Putamen (tissue), 1 donor: ENCODE measurements at regions not wholly inside any gene's neighbourhood (a gene's known extent, or its start where the extent isn't known, plus 50 kb on each side); places are given as distances from the start of the nearest gene placed in this dataset.
"Not testable (repeated sequence)": the region's sequence is repeated elsewhere in the genome, so short reads cannot be mapped to it uniquely, and the experiment has no call there.

Source experiments
- DNase-seq: peaks from one replicate; pipeline ENCODE4 v3.0.0-alpha.2; 2016; ENCODE audit warnings: low spot score

DNA sequence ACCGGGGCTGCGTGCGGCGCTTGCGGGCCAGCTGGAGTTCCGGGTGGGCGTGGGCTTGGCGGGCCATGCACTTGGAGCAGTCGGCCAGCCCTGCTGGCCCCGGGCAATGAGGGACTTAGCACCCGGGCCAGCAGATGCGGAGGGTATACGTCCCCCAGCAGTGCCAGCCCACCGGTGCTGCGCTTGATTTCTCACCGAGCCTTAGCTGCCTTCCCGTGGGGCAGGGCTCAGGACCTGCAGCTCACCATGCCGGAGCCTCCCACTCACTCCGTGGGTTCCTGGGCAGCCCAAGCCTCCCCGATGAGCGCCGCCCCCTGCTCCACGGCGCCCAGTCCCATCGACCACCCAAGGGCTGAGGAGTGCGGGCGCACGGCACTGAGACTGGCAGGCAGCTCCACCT is 51.4 kb upstream of the INPP4B start:
- DNase-seq, result not testable (repeated sequence)

DNA sequence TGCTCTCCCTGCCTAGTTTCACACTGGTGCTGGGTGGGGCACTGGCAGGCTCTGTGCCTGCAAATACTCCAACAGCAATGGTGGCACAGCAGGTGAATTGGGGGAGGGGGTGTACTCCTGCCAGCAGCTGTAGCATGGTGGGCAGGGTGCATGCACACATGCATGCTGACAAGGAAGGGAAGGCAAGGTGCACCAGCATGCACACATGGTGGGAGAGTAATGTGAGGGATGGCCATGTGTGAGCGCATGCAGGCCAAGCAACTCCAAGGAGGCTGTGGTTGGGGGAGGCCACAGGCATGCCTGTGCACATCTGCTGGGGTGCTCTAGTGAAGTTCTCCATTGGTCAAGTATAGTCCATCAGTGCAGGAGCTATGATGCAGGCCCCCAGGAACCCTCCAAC is 54.5 kb upstream of the INPP4B start:
- DNase-seq, result no peak

DNA sequence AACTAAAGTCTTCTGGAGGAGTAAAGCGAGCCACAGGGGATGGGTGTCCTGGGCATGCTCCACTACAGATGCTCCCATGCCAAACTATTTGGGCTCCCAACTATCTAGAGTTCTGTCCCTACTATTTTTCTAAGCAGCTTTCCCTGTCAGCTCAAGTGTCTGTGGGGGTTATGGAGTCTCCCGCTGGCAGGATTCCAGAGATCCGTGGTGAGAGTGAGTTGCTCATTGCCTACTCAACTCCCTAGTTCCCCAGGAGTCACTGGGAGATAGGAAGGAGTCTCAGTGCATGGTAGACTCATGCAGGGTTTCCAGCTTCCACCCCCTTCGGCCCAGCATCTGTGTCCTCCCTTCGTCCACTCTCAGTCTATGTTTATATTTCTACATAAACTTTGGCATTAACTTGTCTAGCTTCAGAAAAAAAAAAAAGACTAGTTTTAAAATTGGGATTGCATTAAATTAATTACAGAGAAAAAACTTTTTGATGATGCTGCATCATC is 55.1 kb upstream of the INPP4B start:
- DNase-seq, result no peak

DNA sequence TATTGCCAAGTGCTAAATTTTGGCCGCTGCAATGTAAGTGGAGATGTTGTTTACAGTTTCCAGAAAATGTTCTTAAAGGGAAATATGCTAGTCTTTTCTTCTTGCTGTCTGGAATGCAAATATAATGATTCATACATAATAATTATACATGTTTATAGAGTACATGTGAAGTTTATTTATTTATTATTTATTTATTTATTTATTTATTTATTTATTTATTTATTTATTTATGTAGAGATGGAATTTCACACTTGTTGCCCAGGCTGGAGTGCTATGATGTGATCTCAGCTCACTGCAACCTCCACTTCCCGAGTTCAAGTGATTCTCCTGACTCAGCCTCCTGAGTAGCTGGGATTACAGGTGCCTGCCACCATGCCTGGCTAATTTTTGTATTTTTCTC is 57.5 kb upstream of the INPP4B start:
- DNase-seq, result not testable (repeated sequence)

DNA sequence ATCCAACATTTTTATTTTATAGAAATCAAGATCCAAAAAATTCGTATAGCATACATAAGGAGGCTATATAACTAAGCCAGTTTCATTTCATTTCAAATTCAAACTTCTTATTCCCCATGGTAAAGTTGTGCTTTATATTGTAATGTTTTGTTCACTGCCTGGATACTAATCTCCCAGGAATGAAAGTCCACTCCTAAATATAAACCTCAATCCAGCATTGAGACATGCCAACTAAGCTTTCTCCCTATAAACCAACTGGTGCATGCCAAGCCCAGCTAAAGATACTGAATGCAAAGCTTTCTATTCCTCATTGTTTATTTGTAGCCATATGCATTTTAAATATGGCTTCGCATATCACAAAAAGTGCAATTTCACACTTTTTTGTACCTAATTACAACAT is 63.8 kb upstream of the INPP4B start:
- DNase-seq, result no peak

DNA sequence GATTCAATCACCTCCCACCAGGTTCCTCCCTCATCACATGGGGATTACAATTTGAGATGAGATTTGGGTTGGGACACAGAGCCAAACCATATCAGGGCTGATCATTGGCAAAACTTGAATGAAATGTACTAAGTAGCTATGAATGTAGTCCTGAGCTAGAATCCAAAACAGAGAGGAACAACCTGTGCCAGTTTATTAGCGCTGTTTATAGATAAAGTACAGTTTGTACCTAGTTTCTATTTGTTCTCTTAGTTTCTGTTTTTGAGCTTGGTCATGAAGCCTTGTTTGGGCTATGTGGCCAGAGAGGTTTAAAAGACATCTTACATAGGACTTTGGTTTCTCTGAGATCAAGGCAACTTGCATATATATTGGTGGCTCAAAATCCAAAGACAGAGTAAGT is 66.9 kb upstream of the INPP4B start:
- DNase-seq, result no peak

DNA sequence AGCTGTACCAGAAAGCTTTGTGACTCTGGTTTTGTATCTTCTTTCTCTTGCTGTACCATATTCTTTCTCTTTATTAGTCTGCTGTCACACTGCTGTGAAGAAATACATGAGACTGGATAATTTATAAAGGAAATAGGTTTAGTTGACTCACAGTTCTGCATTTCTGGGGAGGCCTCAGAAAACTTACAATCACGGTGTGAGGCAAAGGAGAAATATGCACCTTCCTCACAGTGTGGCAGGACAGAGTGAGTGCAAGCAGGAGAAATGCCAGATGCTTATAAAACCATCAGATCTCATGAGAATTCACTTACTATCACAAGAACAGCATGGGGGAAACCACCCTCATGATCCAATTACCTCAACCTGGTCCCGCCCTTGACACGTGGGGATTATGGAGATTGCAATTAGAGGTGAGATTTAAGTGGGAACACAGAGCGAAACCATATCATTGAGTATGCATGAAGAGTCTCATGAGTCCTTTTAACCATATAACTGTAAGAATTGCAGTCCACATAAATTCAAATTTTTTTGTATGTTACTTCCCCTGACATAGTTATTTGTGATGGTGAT is 67.4 kb upstream of the INPP4B start:
- DNase-seq, result no peak

DNA sequence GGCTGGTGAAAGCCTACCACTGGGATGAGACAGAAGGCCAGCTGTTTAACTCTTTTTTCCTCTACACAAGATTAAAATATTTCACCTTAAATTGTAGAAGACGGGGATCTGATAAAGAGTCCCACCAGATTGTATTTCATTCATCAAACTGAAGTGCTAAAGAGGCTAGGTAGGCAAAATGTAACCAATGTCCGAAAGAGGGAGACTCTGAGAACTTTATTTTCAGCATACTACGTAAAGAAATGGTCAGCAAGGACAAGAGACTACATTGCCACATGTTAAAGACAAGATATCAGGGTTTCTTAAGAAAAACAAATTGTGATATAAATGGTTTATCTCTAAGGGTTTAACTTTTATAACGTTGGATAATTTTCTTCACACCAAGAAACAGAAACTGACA is 71.6 kb upstream of the INPP4B start:
- no peak for DNase-seq

DNA sequence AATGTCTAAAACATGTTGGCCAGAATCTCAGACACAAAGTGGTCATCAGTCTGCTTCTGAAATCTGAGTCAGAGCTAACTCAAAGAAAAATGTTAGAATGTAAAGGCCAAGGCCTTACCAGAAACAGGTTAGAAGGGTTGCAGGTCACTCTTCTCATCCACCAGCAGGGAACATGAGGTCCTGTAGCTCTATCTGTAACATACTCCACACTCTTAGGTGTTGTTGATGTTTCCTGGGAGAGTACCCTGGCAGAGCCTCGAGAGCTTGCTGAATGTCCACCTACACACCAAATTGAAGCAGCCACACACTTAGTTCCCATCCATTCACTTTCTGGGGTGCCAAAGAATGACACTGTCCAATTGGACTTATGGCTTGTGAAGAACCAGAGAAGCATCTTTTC is 76.6 kb upstream of the INPP4B start:
- no peak for DNase-seq

DNA sequence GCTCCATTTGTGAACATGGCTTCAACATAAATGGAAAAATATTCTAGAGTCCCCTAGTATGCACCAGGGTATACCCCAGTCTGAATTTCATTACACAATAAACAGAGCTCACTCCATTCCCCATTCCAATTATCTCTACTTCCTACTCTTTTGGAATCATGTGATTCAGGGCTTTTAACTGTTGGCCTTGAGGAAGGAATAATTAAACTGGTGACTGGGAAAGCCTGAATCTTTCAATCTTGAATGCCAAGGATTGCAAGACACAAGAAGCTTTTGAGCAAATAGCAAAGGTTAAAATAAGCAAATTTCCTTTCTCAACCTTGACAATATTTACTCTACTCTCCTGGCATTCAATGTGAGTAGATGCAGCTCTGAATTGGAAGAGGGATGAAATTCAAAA is 77.5 kb upstream of the INPP4B start:
- no peak for DNase-seq

DNA sequence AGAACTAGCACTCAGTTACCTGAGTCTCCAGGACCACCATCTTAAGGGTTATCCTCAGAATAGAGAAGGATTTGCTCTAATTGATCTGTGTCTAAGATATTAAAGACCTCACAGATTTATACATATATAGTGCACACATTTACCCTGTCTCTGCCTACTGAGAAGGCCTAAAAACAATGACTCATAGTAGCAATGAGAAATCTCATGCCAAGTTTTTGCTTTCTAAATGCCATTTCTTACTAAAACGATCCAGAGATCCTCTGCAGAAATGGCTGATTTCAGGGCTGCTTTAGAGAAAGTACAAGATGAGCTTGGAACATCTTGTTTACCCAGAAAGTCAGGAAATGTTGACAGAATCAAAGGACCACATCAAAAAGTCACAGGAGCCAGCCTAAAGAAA is 79.1 kb upstream of the INPP4B start:
- no peak for DNase-seq

DNA sequence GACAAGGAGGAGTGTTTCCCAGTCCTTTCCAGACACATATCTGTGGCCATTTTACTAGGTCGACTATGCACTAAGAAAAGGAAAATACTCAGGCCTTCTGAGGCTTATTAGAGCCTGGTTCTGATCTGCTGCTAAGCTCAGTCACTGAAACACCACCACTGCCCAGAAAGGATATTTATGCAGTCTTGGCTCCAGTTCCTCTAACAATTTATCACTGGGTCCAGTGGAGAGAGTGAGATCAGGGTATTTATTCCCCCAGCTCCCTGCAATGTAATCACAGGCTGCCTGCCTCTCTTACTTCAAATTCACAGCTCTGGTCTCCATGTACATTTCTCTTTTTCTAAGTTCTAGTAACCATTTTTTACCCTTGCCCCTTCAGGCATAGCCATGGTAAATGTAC is 81.6 kb upstream of the INPP4B start:
- DNase-seq, result no peak

DNA sequence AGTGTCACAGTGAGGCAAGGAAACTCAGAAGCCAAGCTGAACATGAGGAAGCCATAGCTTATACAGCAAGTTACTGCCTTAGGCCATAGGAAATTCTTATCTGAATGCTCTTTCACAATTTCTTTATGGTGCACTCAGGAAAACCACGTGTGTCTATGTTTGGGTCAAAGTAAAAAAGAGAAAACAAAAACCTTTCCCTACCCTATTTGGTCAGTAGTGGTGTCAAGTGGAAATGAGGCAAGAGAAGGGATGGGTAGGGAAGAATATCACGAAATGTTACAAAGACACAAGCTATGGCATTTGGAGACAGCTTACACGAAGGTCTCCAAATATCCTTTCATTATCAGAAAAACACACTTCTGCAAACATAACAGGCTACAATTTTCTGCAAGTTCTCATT is 83.4 kb upstream of the INPP4B start:
- no peak for DNase-seq

DNA sequence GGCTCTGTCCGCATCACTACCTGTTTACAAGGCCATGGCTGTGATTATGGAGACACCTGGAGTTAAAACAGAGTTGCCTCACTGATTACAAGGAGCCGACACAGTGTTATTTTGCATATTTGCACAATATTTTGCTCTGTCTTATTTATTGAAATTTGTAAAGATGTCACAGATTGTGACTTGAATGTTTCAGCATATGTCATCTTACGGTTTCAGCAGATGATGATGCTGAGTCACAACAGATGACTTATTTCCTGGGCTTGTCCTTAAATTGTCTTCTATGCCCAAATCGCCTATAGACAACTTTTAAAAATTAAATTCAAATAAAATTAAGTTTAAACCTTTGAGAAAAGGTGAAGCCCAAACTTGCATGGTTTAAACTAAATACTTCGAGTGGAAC is 87.1 kb upstream of the INPP4B start:
- DNase-seq, result no peak

DNA sequence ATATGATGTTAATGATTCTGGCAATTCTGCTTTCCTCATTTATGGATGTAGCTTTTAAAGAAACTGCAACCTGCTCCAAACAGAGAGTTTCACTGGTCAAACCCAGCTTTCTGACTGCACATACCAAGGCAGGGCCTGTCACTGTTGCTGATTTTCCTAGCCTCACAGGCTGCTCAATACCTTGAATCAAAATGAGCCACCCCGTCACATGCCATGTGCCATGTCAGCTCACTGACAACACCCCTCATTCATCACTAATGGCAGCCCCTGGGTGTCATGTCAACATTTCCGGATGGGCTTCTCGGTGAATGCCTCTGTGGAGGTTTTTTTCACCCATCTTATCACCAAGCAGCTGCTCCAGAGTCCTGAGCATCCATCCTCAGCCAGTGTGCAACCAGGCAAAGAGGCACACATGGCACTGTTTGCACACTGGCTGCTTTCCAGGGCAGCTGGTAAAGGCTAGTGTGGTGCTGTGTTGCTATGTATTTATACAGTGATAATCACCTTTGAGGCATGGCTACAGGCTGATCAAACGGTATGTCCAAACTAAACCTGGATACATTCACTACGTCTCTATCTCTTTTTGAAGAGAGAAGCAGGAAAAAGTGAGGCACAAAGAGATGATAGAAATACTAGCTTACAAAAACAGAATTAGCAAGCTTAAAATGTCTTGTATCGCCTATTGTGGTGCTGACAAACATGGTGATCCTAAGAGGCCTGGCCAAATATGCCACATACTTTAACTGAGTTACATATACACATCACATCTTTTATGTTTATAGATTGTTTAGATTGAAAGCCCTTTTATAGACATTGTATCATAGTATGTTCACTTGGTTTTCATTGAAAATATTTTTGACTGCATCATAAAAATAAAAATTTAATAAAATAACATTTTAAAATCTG is 94.6 kb upstream of the INPP4B start:
- DNase-seq, result no peak

DNA sequence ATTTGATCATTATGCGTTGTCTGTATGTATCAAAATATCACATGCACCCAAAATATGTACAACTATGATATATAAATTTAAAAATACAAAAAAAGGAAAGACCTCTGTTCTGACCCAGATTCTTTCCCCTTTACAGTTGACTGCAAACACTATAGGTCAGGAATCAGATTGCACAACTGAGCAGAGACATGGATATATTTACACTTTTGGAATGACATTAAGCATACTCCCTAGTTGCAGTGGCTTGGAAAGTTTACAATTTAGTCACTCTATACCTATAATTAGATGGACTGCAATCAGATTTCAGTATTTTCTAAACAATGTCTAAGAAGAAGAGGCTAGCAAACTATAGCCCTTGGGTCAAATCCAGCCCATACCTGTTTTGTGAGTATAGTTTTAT is 98.5 kb upstream of the INPP4B start:
- no peak for DNase-seq

DNA sequence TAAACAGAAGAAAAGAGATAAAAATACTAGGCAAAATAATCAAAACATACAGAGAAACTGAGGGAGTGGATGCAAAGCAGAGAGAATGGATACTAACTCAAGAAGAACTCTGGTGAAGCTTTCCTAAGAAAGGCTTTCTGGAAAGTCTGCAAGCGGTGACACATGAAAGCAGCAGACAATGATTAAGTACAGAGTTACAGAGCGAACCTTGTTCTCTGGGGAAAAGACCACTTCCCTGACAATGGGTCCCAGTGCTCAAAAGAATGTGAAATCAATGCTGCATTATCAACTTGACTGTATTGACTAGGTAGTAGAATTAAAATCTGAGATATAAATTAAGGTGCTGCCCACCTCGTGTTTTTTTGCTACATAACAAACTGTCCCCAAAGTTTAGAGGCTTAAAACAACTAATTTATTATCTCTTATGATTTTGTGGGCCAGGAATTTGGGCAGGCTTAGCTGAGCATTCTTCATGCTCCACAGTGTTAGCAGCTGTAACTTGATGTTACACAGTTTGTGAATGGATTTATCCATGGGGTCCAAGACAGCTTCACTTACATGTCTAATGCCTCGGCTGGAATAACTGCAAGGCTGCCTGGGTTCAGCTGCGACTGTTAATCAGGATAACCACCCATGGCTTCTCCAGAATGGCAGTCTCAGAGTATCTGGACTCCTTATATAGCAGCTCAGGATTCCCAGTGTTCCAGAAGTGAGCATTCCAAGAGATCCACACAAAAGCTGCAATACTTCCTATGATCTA is 106.9 kb upstream of the INPP4B start:
- DNase-seq, result no peak

DNA sequence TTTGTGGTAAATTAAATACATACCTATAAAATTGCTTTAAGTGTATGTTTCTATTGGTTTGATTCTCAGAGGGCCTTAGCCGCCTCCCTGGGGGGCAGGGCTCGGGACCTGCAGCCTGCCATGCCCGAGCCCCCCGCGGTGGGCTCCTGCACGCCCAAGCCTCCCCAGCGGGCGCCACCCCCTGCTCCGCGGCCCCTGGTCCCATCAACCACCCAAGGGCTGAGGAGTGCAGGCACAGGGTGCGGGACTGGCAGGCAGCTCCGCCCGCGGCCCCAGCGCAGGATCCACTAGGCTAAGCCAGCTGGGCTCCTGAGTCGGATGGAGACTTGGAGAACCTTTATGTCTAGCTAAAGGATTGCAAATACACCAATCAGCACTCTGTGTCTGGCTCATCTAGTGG is 108.3 kb upstream of the INPP4B start:
- no peak for DNase-seq

DNA sequence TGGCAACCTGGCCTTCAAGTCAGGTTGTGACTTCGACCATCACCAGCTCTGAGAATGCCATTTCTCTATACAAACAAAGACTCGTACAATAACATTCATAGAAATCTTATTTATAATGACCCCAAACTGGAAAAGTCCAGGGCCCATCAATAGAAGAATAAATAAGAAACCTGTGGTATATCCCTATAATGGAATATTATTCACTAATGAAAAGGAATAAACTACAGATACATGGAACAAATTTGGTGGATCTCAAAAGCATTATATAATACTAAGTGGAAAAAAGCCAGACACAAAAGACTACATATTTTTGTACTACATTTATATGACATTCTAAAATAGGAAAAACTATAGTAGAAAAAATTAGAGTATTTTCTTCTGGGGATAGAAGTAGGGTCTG is 109.4 kb upstream of the INPP4B start:
- no peak for DNase-seq

DNA sequence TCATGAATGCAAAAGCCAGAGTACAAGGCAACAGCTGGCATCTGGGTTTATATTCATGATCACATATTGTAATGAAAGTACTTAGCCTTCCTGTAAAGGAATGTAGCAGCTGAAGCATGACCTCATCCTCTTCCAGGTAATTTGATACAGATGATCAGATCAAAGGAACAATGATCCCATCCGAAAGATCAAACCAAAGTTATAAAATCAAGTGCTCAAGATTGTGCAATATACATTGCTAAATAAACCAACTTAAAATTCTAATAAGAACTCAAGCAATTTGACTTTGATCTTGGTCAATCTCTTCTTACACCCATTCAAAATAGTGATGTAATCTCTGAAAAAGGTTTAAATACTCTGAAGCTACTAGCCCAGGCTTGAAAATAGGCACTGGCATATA is 113.1 kb upstream of the INPP4B start:
- DNase-seq, result no peak

DNA sequence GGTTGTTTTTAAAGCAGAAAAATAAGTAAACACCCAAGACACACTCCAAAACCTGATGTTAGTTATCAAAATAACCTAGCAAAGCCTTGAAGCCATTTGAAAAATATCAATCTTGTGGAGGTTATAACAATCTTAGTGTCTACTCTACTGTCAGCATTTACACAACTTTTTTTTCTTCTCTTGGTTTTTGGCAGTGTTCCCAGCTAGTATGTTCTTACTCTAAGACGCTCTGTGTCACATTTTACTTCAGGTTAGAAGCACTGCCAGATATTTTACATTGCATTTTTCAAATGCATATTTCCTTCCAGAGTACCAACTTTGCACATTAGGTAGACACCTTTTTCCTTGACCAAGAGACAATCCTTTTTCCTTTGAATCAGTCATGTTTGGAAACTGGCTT is 114.0 kb upstream of the INPP4B start:
- DNase-seq, result no peak

DNA sequence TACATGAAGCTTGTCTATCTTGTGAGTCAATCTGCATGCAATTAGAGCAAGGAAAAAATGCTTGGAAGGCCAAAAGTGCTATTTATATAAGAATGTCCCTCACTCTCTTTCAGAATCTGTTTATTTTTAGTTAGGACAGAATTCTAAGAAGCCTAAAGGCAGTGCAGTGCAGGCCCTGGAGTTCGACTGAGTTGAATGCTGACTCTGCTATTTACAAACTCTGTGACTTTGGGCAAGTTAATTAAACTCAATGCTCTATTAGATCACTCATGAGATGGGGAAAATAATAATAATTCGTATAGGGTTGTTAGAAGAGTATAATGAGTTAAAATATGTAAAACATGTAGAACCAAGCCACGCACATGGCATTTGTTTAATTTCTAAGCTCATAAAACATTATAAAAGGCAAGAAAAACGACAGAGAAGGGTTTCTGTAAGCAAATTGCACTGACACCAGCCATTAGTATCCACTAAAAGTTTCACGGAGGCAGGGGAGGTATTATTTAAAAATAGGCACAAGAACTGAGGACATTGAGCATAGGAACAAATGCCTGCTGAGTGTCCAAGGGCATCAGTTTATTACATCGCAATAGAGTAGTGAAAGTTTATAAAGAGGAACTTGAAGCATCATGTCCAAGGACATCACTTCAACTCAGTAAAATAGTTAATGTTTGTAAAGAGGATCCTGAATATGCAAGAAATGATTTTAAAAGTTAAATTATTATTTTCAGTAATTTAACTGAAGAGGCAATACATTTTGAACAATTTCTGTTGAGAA is 115.0 kb upstream of the INPP4B start:
- no peak for DNase-seq
